DOHH2 (cell line): ENCODE measurements at regions not wholly inside any gene's neighbourhood (a gene's known extent, or its start where the extent isn't known, plus 50 kb on each side); places are given as distances from the start of the nearest gene placed in this dataset.

Experiments used
- H3F3A ChIP-seq: fragments of 200-600 bp; sonication (generic), shearing (Covaris generic); 2 replicates; pipeline ENCODE4 v1.6.0; 2016; ENCODE audit warnings: antibody characterized with exemption, mild to moderate bottlenecking; ENCODE audit not compliant: control insufficient read depth, insufficient read depth
- H3K27ac ChIP-seq: fragments of 200-600 bp; sonication (generic); 2 replicates; pipeline ENCODE4 v1.5.1; 2014; ENCODE audit warnings: low read depth, mild to moderate bottlenecking, low read length, moderate library complexity
- H3K27me3 ChIP-seq: fragments of 200-600 bp; sonication (generic); 2 replicates; pipeline ENCODE4 v1.6.1; 2014; ENCODE audit warnings: mild to moderate bottlenecking, low read length, mixed read lengths; ENCODE audit not compliant: control insufficient read depth
- H3K36me3 ChIP-seq: fragments of 200-600 bp; sonication (generic); 2 replicates; pipeline ENCODE4 v1.6.1; 2014; ENCODE audit warnings: mild to moderate bottlenecking, low read length, moderate library complexity, mixed read lengths; ENCODE audit not compliant: control insufficient read depth
- H3K4me1 ChIP-seq: fragments of 200-600 bp; sonication (generic); 2 replicates; pipeline ENCODE4 v1.6.1; 2014; ENCODE audit warnings: mild to moderate bottlenecking, low read length, mixed read lengths; ENCODE audit not compliant: control insufficient read depth
- H3K4me2 ChIP-seq: fragments of 200-600 bp; sonication (generic); 2 replicates; pipeline ENCODE4 v1.6.0; 2014; ENCODE audit warnings: mild to moderate bottlenecking, low read length, moderate library complexity
- H3K4me3 ChIP-seq: fragments of 200-600 bp; sonication (generic); 2 replicates; pipeline ENCODE4 v1.5.1; 2014; ENCODE audit warnings: mild to moderate bottlenecking, low read length, mixed read lengths
- H3K79me2 ChIP-seq: fragments of 200-600 bp; sonication (generic); 2 replicates; pipeline ENCODE4 v1.6.1; 2014; ENCODE audit warnings: mild to moderate bottlenecking, low read length, mixed read lengths; ENCODE audit not compliant: control insufficient read depth
- H3K9me2 ChIP-seq: fragments of 200-600 bp; sonication (generic); replicated peaks from 2 replicates; pipeline ENCODE4 v1.6.1; 2014; ENCODE audit warnings: mild to moderate bottlenecking, low read length, mixed read lengths; ENCODE audit not compliant: control insufficient read depth
- H3K9me3 ChIP-seq: fragments of 200-600 bp; sonication (generic); 2 replicates; pipeline ENCODE4 v1.6.1; 2014; ENCODE audit warnings: antibody characterized with exemption, low read length, mixed read lengths; ENCODE audit not compliant: control insufficient read depth, insufficient read depth
- H4K20me1 ChIP-seq: fragments of 200-600 bp; sonication (generic); 2 replicates; pipeline ENCODE4 v1.6.0; 2014; ENCODE audit warnings: low read depth, mild to moderate bottlenecking, antibody characterized with exemption, low read length, moderate library complexity; ENCODE audit not compliant: control insufficient read depth, insufficient read depth
- EZH2phosphoT487 ChIP-seq: fragments of 200-600 bp; sonication (generic); IDR thresholded peaks from 2 replicates; pipeline ENCODE4 v1.6.1; 2017; ENCODE audit warnings: borderline replicate concordance, mild to moderate bottlenecking, antibody characterized with exemption, low read length, moderate library complexity, mixed read lengths
- TF ChIP-seq, protein P1 (sequence below): fragments of 200-600 bp; sonication (generic); IDR thresholded peaks from one replicate; pipeline ENCODE4 v1.5.1; 2014; ENCODE audit warnings: antibody characterized with exemption, mild to moderate bottlenecking, low read depth, low read length; ENCODE audit not compliant: poor library complexity, severe bottlenecking

DNA sequence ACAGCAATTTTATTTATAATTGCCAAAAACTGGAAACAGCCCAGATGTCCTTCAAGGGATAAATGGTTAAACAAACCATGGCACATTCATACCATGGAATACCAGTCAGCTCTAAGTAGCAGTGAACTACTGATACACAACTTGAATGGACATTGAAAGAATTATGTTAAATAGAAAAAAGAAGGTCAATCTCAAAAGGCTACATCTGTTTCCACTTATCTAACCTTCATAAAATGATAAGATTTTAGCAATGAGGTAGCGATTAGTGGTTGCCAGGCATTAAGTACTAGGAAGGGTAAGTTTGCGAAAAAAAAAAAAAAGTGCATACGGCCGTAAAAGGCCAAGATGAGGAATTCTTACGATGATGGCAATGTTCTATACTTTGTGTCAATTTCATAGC, 738.7 kb upstream of the ANO3 start:
- Histone ChIP-seq H3K9me2 (no peaks in the 10 kb centered on the region), H3K4me1 (no peaks in the 10 kb centered on the region), H3K9me3 (no peaks in the 10 kb centered on the region), H3K4me3 (no peak overlapping the region), H4K20me1 (no peaks in the 10 kb centered on the region), H3K36me3 (no peaks in the 10 kb centered on the region), H3K27me3 (no peaks in the 10 kb centered on the region), H3K27ac (no peak overlapping the region), H3K4me2 (no peak overlapping the region), H3F3A (no peaks in the 10 kb centered on the region), H3K79me2 (no peaks in the 10 kb centered on the region)
- TF ChIP-seq EZH2phosphoT487, result no peak
- TF ChIP-seq, protein P1, sequence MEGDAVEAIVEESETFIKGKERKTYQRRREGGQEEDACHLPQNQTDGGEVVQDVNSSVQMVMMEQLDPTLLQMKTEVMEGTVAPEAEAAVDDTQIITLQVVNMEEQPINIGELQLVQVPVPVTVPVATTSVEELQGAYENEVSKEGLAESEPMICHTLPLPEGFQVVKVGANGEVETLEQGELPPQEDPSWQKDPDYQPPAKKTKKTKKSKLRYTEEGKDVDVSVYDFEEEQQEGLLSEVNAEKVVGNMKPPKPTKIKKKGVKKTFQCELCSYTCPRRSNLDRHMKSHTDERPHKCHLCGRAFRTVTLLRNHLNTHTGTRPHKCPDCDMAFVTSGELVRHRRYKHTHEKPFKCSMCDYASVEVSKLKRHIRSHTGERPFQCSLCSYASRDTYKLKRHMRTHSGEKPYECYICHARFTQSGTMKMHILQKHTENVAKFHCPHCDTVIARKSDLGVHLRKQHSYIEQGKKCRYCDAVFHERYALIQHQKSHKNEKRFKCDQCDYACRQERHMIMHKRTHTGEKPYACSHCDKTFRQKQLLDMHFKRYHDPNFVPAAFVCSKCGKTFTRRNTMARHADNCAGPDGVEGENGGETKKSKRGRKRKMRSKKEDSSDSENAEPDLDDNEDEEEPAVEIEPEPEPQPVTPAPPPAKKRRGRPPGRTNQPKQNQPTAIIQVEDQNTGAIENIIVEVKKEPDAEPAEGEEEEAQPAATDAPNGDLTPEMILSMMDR, result no peak

DNA sequence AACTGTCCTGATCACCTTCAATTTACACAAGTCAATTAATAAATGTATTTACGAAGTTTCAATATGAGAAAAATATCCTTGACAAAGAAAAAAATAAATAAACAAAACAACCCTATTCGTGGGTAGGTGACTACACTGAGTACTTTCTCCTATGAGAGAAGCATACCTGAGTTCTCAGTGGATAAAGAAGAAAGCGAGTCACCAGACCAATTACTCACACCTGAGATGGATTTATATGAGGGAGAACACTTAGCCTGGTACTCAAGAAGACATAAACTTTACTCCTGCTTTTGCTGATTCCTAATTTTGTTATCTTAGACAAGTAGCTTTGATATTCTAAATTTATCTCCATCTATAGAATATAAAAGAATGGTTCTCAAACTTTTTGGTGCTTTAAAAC, 735.2 kb upstream of the ANO3 start:
- Histone ChIP-seq H3K4me3 (no peak overlapping the region), H3K27me3 (no peaks in the 10 kb centered on the region), H3K4me2 (no peak overlapping the region), H3K4me1 (no peaks in the 10 kb centered on the region), H3K36me3 (no peaks in the 10 kb centered on the region), H4K20me1 (no peaks in the 10 kb centered on the region), H3F3A (no peaks in the 10 kb centered on the region), H3K9me3 (no peaks in the 10 kb centered on the region), H3K9me2 (no peaks in the 10 kb centered on the region), H3K79me2 (no peaks in the 10 kb centered on the region), H3K27ac (no peak overlapping the region)
- no peak for TF ChIP-seq EZH2phosphoT487
- TF ChIP-seq, protein P1, result no peak

DNA sequence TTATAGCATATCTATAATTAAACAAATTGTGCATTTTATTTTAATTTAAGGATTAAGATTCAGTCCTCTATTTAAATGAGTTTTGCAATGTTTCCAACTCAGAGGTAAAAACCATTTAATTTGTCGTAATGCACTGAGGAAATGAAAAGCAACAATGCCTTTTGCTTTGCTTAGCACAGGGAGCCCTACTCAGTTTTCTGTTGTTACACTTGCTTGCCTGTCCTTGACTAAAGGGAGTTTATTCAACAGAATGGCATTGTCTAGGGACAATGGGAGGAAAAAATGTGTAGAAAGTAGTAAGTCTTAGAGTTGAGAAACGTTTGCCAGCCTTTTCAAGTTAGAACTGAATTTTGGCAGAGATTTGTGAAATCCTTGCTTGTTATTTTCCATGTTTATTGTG, 734.2 kb upstream of the ANO3 start:
- H3K4me2 ChIP-seq, result no peak overlapping the region
- no peaks in the 10 kb centered on the region for H3K9me2 ChIP-seq
- no peak overlapping the region for H3K4me3 ChIP-seq
- no peaks in the 10 kb centered on the region for H3K4me1 ChIP-seq
- no peaks in the 10 kb centered on the region for H4K20me1 ChIP-seq
- no peaks in the 10 kb centered on the region for H3K79me2 ChIP-seq
- H3K36me3 ChIP-seq, result no peaks in the 10 kb centered on the region
- H3K27ac ChIP-seq, result no peak overlapping the region
- H3K9me3 ChIP-seq, result no peaks in the 10 kb centered on the region
- H3F3A ChIP-seq, result no peaks in the 10 kb centered on the region
- no peaks in the 10 kb centered on the region for H3K27me3 ChIP-seq
- TF ChIP-seq, protein P1, result no peak
- no peak for TF ChIP-seq EZH2phosphoT487

DNA sequence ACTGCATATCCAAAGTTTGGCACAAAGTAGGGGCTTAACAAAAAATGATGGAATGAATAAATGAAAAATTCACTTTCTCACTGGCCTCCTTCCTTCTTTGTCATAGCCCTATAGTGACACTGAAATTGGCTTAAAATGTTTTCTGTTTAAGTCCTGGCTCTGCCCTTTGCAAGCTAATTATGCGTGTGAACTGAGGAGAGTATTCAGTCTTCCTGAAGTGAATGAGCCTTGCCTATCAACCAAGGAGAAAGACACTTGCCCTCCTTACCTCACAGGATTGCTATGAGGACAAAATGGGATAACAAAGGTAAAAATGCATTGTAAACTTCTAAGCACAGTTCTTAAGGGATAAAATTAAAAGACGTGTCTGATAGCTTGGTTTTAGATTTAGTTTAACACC, 729.8 kb upstream of the ANO3 start:
- no peaks in the 10 kb centered on the region for H4K20me1 ChIP-seq
- no peaks in the 10 kb centered on the region for H3K27me3 ChIP-seq

More for the DNA sequence above, 729.8 kb upstream of the ANO3 start:
- H3F3A ChIP-seq, result no peaks in the 10 kb centered on the region
- no peak overlapping the region for H3K4me3 ChIP-seq
- H3K9me2 ChIP-seq, result no peaks in the 10 kb centered on the region
- no peaks in the 10 kb centered on the region for H3K36me3 ChIP-seq
- H3K79me2 ChIP-seq, result no peaks in the 10 kb centered on the region
- H3K4me1 ChIP-seq, result no peaks in the 10 kb centered on the region
- H3K4me2 ChIP-seq, result no peak overlapping the region
- no peak overlapping the region for H3K27ac ChIP-seq
- TF ChIP-seq, protein P1, result no peak
- TF ChIP-seq EZH2phosphoT487, result no peak
- no peaks in the 10 kb centered on the region for H3K9me3 ChIP-seq
